HepG2 (cell line): ENCODE measurements at regions not wholly inside any gene's neighbourhood (a gene's known extent, or its start where the extent isn't known, plus 50 kb on each side); places are given as distances from the start of the nearest gene placed in this dataset.

ENCODE experiments used
- ATAC-seq: fragments of 200-7000 bp; cut with Tn5 transposase; 3 replicates; pipeline ENCODE4 v1.9.1; 2020; ENCODE audit warnings: mild to moderate bottlenecking, moderate library complexity
- BruUV-seq: library from RNA; stranded (reverse); fragments of 400-500 nt; replicated peaks from 2 replicates; lab custom pipeline; 2021; lab: Mats Ljungman, UMichigan
- CTCF ChIA-PET: fragments of 300-600 bp; formaldehyde crosslinking; extraction: SDS; loops from one replicate; lab custom pipeline; 2021; ENCODE audit warnings: low total read pairs, inconsistent platforms, low intra/inter-chr PET ratio; lab: Yijun Ruan, JAX
- POLR2A ChIA-PET: fragments of 350-600 bp; sonication (Branson Sonifier 250); formaldehyde crosslinking; loops from one replicate; lab custom pipeline; 2020; ENCODE audit warnings: antibody characterized with exemption, inconsistent platforms; lab: Yijun Ruan, JAX
- DNase-seq: peaks from one replicate; pipeline ENCODE4 v3.0.0-alpha.2; 2015; ENCODE audit warnings: low spot score
- FAIRE-seq: peaks from 3 replicates; lab custom pipeline; 2011; peaks lifted over from hg19 to GRCh38; lab: Jason Lieb, UNC
- H2AFZ ChIP-seq: one replicate; pipeline ENCODE4 v1.6.1; 2011; ENCODE audit warnings: low read length, inconsistent platforms
- H3K27ac ChIP-seq: fragments of 300-600 bp; 3 replicates; pipeline ENCODE4 v1.8.0; 2011; ENCODE audit warnings: mixed run types, mild to moderate bottlenecking, mixed read lengths, low read length, inconsistent platforms; ENCODE audit not compliant: insufficient read depth; ENCODE audit errors: extremely low read length
- H3K27me3 ChIP-seq, 2 experiments: fragments of 200-600 bp in 1 of 2; 2 replicates in 1 of 2; 3 replicates in 1 of 2; pipeline versions ENCODE4 v1.6.0 to v1.8.0; 2011; ENCODE audit warnings: low read length in 2 of 2, mild to moderate bottlenecking in 2 of 2, moderate library complexity in 2 of 2, inconsistent platforms in 1 of 2; ENCODE audit not compliant: insufficient read depth in 2 of 2, control insufficient read depth in 1 of 2
- H3K36me3 ChIP-seq, 2 experiments: fragments of 200-600 bp in 1 of 2; replicated peaks in 1 of 2; 2 replicates in 1 of 2; 3 replicates in 1 of 2; pipeline versions ENCODE4 v1.5.1 to v1.8.0; 2011; ENCODE audit warnings: low read length in 2 of 2, inconsistent platforms in 1 of 2; ENCODE audit not compliant: insufficient read depth in 2 of 2, control insufficient read depth in 1 of 2
- H3K4me1 ChIP-seq: 2 replicates; pipeline ENCODE4 v1.5.1; 2012; ENCODE audit warnings: low read length, inconsistent platforms; ENCODE audit not compliant: insufficient read depth
- H3K4me2 ChIP-seq: 2 replicates; pipeline ENCODE4 v1.6.0; 2011; ENCODE audit warnings: low read depth, low read length, inconsistent platforms
- H3K4me3 ChIP-seq, 3 experiments: fragments of 200-600 bp in 1 of 3; sonication (generic), shearing (Covaris generic) in 1 of 3; replicated peaks in 1 of 3; 2 replicates each; pipeline ENCODE4 v1.5.1; 2011 to 2016; ENCODE audit warnings: low read length in 3 of 3, inconsistent platforms in 2 of 3, low read depth in 2 of 3, mild to moderate bottlenecking in 2 of 3, control low read depth in 1 of 3, mixed read lengths in 1 of 3; ENCODE audit not compliant: insufficient read depth in 1 of 3
- H3K79me2 ChIP-seq: one replicate; pipeline ENCODE4 v1.6.1; 2011; ENCODE audit warnings: low read length, inconsistent platforms; ENCODE audit not compliant: insufficient read depth
- H3K9ac ChIP-seq: 2 replicates; pipeline ENCODE4 v1.6.0; 2011; ENCODE audit warnings: mild to moderate bottlenecking, low read depth, low read length, inconsistent platforms; ENCODE audit not compliant: insufficient read depth
- H3K9me3 ChIP-seq: 2 replicates; pipeline ENCODE4 v1.5.1; 2012; ENCODE audit warnings: mild to moderate bottlenecking, low read length
- H4K20me1 ChIP-seq: 2 replicates; pipeline ENCODE4 v1.6.0; 2011; ENCODE audit warnings: inconsistent platforms, mild to moderate bottlenecking, low read length, moderate library complexity; ENCODE audit not compliant: insufficient read depth
- HOXA5 ChIP-seq: sonication (generic); formaldehyde crosslinking; IDR thresholded peaks from 2 replicates; pipeline ENCODE4 v1.4.0; 2020; ENCODE audit warnings: missing genetic modification reagents
- MLX ChIP-seq: IDR thresholded peaks from 2 replicates; pipeline ENCODE4 v1.6.1; 2016
- SRY ChIP-seq: sonication (generic); formaldehyde crosslinking; IDR thresholded peaks from 2 replicates; pipeline ENCODE4 v1.8.0; 2022; ENCODE audit warnings: mild to moderate bottlenecking, missing genetic modification reagents
- ZBTB2 ChIP-seq: sonication (generic); formaldehyde crosslinking; IDR thresholded peaks from 2 replicates; pipeline ENCODE4 v1.8.0; 2022; ENCODE audit warnings: low read depth, missing genetic modification reagents
- ZNF232 ChIP-seq: sonication (generic); formaldehyde crosslinking; IDR thresholded peaks from 2 replicates; pipeline ENCODE4 v1.4.0; 2020; ENCODE audit warnings: missing genetic modification reagents, borderline replicate concordance
- ZNF260 ChIP-seq: sonication (generic); formaldehyde crosslinking; IDR thresholded peaks from 2 replicates; pipeline ENCODE4 v1.4.0; 2020; ENCODE audit warnings: missing genetic modification reagents, low read depth, mild to moderate bottlenecking, borderline replicate concordance
- ZNF33B ChIP-seq: sonication (generic); formaldehyde crosslinking; IDR thresholded peaks from 2 replicates; pipeline ENCODE4 v1.5.1; 2020; ENCODE audit warnings: mild to moderate bottlenecking, missing genetic modification reagents
- ZNF768 ChIP-seq: sonication (generic); formaldehyde crosslinking; IDR thresholded peaks from 2 replicates; pipeline ENCODE4 v1.4.0; 2020; ENCODE audit warnings: missing genetic modification reagents
- WGBS: methylation state at CpG from one replicate; pipeline ENCODE4 v1.1.6; 2017; ENCODE audit warnings: low lambda C conversion rate; 5-methylcytosine and 5-hydroxymethylcytosine counted together
- in situ Hi-C: cut with HindIII; loops from 2 replicates; pipeline ENCODE4 v1.10.0; 2017; ENCODE audit warnings: low pct_unique_long_range_greater_than_20kb; ENCODE audit not compliant: extremely low pct_ligation_motif_present
- intact Hi-C: fragments of 100-400 bp; cut with micrococcal nuclease; formaldehyde crosslinking; loops from one replicate; pipeline ENCODE4 v1.10.0; 2022; ENCODE audit not compliant: unreplicated experiment

GRCh38 chr12:127383281-127383680 is 883.7 kb upstream of the TMEM132C start:
- DNase-seq (no peak), FAIRE-seq (no peak)
- POLR2A ChIA-PET, result no interaction called here
- H3K9me3 ChIP-seq, result no peaks in the 10 kb centered on the region
- H3K27me3 ChIP-seq, result no peaks in the 10 kb centered on the region
- intact Hi-C loops, result loop anchor here (5.0 kb wide), 1 partner anchor 1851 kb away; no protein-coding TSS in a partner anchor
- BruUV-seq, result no TSS peak
- no peaks in the 10 kb centered on the region for H3K4me1 ChIP-seq
- no peaks in the 10 kb centered on the region for H3K79me2 ChIP-seq
- CTCF ChIA-PET, result no interaction called here
- H3K27ac ChIP-seq, result no peak overlapping the region
- no peak overlapping the region for H3K9ac ChIP-seq
- TF ChIP-seq ZNF33B (CRISPR knock-in tag) (no peak), MLX (CRISPR knock-in tag) (no peak), ZNF232 (CRISPR knock-in tag) (no peak), ZBTB2 (CRISPR knock-in tag) (no peak), SRY (CRISPR knock-in tag) (no peak), ZNF260 (CRISPR knock-in tag) (no peak), ZNF768 (CRISPR knock-in tag) (no peak), HOXA5 (no peak)
- TF ChIP-seq, all 625 proteins: peak for 0
- Histone ChIP-seq H2AFZ (no peak overlapping the region), H3K36me3 (no peaks in the 10 kb centered on the region), H3K4me2 (no peak overlapping the region), H4K20me1 (no peaks in the 10 kb centered on the region), H3K4me3 (no peak overlapping the region)
- no peak for ATAC-seq
- 8% methylated on average over 8 of the region's 8 CpGs for WGBS
- in situ Hi-C loops, result loop anchor here (10.0 to 25.0 kb wide), 3 partner anchors 271 to 1846 kb away; no protein-coding TSS in a partner anchor
